NCI-H1048 (cell line): ENCODE measurements at regions not wholly inside any gene's neighbourhood (a gene's known extent, or its start where the extent isn't known, plus 50 kb on each side); places are given as distances from the start of the nearest gene placed in this dataset.
"Not testable (repeated sequence)": the region's sequence is repeated elsewhere in the genome, so short reads cannot be mapped to it uniquely, and the experiment has no call there.

ENCODE experiments used
- DNase-seq: peaks from one replicate; lab custom pipeline; 2025; lab: John Stamatoyannopoulos, UW

GRCh38 chrX:28408017-28408723 lies 179.1 kb upstream of the IL1RAPL1 start:
- DNase-seq = no peak

- no peak for DNase-seq
These were observed 188.9 kb upstream of the IL1RAPL1 start for GRCh38 chrX:28398342-28398741.

GRCh38 chrX:28391528-28391927 lies 195.7 kb upstream of the IL1RAPL1 start:
- no peak for DNase-seq

- DNase-seq = no peak
These were observed 208.1 kb upstream of the IL1RAPL1 start for GRCh38 chrX:28379103-28379502.

DNA sequence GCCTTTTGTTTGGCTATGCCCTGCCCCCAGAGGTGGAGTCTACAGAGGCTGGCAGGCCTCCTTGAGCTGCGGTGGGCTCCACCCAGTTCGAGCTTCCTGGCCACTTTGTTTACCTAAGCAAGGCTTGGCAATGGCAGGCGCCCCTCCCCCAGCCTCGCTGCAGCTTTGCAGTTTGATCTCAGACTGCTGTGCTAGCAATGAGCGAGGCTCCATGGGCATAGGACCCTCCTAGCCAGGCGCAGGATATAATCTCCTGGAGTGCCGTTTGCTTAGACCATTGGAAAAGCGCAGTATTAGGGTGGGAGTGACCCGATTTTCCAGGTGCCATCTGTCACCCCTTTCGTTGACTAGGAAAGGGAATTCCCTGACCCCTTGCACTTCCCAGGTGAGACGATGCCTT lies 219.6 kb upstream of the IL1RAPL1 start:
- not testable (repeated sequence) for DNase-seq

- DNase-seq = no peak
These were observed 235.4 kb upstream of the IL1RAPL1 start for GRCh38 chrX:28351801-28352200.

- no peak for DNase-seq
These were observed 237.4 kb upstream of the IL1RAPL1 start for GRCh38 chrX:28349888-28350287.

DNA sequence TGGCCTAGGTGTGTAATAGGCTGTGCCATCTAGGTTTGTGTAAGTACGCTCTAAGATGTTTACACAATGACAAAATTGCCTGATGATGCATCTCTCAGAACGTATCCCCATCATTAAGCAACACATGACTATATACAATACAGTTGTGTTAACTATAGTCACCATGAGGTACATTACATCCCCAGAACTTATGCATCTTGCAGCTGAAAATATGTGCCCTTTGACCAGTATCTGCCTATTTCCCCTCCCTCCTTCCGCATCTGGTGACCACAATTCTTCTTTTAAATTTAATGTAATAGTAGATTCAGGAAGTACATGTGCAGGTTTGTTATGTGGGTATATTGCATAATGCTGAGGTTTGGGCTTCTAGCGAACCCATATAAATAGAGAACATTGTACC lies 239.8 kb upstream of the IL1RAPL1 start:
- DNase-seq = no peak

- no peak for DNase-seq
These were observed 258.1 kb upstream of the IL1RAPL1 start for GRCh38 chrX:28329156-28329555.

DNA sequence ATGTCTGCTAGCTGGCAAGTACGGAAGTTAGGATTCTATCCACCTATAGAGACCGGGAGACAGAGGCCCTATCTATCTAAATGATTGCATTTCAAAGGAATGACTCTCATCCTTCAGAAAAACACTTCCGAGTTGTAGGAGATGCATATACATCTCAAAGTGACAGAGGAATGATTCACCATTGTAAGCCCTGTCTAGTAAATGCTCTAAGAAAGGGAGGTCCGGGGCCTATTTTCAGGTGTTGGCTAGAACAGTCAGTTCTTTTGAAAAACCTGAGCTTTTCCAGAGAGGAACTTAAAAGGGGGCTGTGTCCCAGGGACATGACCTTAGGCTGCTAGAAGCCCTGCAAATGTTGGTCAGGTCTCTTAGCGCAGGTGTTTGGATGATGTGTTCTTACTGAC lies 262.9 kb upstream of the IL1RAPL1 start:
- no peak for DNase-seq

GRCh38 chrX:28321286-28321685 lies 266.0 kb upstream of the IL1RAPL1 start:
- DNase-seq = no peak

GRCh38 chrX:28312965-28313364 lies 274.3 kb upstream of the IL1RAPL1 start:
- DNase-seq = no peak

DNA sequence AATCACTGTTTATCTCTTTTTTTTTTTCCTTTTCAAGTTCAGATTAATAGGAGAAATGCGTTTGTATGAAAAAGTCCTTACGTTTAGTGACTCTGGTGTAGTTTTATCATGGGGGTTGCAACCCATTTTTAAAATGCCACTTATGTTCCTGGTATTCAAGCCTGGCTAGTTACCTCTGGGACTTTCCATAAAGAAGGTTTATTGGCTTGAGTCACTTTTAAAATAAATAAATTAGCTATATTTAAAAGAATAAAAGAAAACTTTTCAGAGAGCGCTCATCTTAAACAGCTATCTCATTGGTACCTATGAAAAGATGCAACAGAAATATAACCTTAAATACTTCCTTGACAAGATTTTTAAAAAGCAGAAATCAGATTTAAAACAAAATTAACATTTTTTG lies 275.0 kb upstream of the IL1RAPL1 start:
- DNase-seq = no peak

DNA sequence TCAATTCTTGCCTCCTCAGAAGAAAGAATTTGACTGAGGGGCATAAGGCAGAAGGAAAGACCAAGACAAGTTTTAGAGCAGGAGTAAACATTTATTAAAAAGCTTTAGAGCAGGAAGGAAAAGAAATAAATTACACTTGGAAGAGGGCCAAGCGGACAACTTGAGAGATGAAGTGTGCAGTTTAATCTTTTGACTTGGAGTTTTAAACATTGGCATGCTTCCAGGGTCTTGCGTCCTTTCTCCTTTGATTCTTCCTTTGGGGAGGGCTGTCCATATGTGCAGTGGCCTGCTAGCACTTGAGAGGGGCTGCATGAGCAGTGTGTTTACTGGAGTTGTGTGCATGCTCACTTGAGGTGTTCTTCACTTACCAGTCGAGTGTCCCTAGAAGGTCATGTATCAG lies 275.8 kb upstream of the IL1RAPL1 start:
- no peak for DNase-seq

GRCh38 chrX:28303486-28303885 lies 283.8 kb upstream of the IL1RAPL1 start:
- peak; percentile 0 for DNase-seq

DNA sequence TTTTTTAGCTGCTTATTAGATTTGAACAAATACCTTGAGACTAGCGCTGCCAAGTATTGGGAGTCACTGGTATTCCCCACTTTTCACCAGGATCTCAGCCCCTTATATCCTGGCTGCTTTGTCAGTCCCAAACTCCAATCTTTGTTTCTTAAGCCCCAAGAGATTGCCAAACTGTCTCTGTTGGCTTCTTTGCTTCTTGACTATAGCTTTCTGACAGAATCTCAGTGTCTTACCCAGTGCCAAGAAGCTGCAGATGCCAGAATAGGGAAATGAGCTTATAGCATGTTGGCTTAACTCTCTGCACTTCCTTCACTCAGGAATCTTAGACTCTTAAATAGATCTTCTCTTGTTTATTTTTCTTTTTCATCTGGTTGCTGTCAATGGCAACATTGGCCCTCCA lies 297.5 kb upstream of the DCAF8L1 start:
- no peak for DNase-seq

DNA sequence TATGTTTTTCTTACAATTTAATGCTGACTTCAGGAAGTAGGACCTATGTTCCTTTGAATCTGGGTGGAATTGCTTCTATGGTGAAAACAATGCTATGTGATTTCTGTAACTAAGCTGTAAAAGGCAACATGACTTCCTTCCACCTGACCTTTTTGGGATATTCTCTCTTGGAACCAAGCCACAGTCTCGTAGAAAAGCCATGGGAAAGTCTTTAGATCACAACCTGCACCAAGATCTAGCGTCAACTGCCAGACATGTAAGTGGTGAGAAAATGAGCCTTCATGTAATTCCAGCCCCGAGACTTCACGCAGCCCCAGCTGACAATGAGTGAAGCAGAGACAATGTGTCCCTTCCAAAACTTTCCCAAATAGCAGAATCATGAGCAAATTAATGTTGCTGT lies 297.0 kb upstream of the DCAF8L1 start:
- no peak for DNase-seq

DNA sequence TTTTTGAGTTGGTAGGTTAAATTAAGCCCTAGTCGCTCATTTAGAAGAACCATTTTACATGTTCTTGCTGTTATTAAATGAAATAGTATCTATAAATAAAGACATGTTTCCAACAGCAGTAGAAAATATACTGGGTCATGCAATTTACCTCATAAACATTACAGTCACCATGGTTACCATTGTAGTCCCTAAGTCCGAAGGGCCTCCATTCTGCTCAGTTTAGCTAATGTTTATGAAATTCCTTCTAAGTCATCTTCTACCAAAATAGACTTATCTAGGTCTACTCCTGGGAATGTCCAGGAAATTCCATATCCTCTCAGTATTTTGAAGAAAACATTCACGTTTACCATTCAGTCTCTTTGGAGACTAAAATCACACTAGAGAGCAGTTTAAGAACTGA lies 292.5 kb upstream of the DCAF8L1 start:
- no peak for DNase-seq

GRCh38 chrX:28246675-28247074 lies 265.4 kb upstream of the DCAF8L1 start:
- no peak for DNase-seq

GRCh38 chrX:28229217-28229616 lies 248.0 kb upstream of the DCAF8L1 start:
- DNase-seq = no peak

GRCh38 chrX:28225513-28225912 lies 244.3 kb upstream of the DCAF8L1 start:
- no peak for DNase-seq

GRCh38 chrX:28223991-28224390 lies 242.7 kb upstream of the DCAF8L1 start:
- DNase-seq = no peak

GRCh38 chrX:28223469-28223868 lies 242.2 kb upstream of the DCAF8L1 start:
- no peak for DNase-seq

DNA sequence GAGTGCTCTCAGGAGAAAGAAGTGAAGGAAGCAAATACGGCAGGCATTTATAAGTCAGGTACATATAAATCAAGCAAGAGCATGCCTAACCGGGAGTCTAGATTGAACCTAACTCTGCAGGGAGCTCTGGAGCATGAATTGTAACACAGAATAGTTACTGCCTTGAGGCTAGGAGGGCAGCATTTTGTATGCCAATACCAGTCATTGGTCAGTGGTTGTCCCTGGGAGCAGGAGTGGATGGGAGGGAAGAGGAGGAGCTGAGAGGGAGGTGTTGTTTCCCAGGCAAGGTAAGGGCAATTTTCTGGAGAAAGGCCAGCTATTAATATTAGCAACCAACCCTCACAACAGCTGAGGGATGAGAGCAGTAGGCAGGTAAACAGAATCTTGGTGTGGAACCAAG lies 224.7 kb upstream of the DCAF8L1 start:
- no peak for DNase-seq

DNA sequence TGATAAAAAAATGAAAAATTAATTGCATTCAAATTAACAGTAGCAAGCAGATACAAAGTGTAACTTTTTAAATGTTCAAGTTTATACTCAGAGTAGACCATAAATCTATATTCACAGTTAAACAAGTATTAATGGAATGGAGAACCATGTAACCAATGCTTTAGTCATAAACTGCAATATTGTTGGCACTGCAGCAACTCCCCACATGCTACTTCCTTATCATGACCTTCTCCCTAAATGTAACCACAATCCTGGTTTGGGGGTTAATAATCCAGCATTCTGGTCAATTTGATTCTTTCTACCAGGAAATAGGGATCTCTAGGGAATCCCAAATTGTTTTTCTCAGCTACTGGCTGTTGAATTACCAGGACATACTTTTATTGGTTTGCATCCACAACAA lies 223.9 kb upstream of the DCAF8L1 start:
- DNase-seq = no peak
